Erythroblast (primary cell): ENCODE measurements at regions not wholly inside any gene's neighbourhood (a gene's known extent, or its start where the extent isn't known, plus 50 kb on each side); places are given as distances from the start of the nearest gene placed in this dataset.

Experiments
- DNase-seq, 2 experiments: peaks; one replicate each; lab custom pipeline; 2025; lab: John Stamatoyannopoulos, UW
- GATA1 ChIP-seq: IDR thresholded peaks from 2 replicates; pipeline ENCODE4 v1.6.1; 2011; ENCODE audit warnings: low read depth, mild to moderate bottlenecking, control low read depth, low read length, moderate library complexity
- POLR2A ChIP-seq: IDR thresholded peaks from 2 replicates; pipeline ENCODE4 v1.6.1; 2011; ENCODE audit warnings: mild to moderate bottlenecking, low read length

DNA sequence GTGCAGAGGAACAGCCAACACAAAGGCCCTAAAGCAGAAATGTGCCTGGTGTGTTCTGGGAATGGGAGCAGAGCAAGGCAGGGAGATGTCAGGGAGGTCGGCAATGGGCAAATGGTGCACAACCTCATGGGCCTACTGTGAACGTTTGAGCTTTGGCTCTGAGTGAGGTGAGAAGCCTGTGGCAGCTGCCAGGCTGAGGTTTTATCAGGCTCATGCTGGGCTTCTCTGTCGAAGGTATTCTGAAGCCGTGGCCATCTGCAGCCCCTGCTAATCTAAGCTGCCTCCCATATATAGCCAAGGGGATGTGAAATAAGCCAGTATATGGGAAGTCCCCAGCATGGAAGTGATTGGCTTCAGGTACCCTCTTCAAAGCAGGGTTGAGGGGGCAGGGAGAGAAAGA is 193.3 kb downstream of the SLC4A3 start:
- TF ChIP-seq POLR2A (no peak), GATA1 (no peak)
- no peak for DNase-seq

DNA sequence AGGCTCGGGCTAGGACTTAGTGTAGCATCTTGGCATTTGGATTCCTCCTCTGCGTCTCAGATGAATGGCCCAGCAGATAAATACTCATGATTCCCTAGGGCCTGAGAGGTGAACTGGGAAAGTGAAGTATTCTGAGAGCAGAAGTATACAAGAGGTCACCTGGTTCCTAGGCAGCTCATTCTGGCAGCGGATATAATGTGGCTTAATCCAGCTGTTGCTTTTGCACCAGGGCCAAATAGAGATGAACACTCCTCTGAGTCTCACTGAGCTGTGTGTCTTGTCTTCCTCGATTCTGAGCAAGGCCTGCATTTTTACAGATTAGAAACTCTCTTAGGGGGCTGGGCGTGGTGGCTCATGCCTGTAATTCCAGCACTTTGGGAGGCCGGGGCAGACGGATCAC is 196.1 kb downstream of the SLC4A3 start:
- no peak for DNase-seq
- no peak for TF ChIP-seq GATA1
- TF ChIP-seq POLR2A, result no peak

DNA sequence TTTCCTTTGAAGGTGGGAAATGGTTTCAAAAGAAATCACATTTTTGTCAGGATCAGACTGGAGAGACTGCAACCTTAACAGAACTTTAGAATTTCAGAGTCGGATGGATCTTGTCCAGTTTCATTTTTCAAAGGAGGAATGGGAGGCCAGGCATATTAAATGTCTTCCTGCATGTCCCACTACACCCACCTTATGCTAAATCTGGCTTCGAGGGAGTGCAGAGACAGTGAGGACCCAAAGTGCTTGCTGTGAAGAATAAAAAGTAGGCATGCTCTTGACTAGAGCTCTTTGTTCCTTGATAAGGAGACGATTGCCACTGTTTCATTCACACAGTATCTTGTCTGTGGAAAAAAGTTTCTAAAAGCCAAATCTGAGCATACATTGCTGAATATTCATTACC is 197.6 kb downstream of the SLC4A3 start:
- no peak for TF ChIP-seq GATA1
- DNase-seq, result no peak

DNA sequence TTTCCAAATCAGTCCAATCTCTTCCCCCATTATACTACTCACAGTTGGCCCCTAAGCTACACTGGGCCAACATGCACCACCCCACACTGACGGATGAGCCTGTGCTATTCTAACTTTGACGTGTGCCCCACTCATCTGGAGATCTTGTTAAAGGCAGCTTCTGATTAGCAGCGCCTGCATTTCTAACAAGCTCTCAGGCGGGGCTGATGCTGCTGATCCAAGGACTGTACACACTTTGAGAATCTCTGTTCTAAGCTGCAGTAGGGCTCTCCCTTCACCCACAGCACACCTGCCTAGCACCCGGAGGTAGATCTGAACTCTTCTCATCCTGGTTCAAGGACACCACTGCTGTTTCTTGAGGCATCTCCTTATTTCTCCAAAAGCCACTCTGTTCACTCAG is 200.7 kb downstream of the SLC4A3 start:
- no peak for TF ChIP-seq GATA1
- no peak for TF ChIP-seq POLR2A
- DNase-seq, result no peak

DNA sequence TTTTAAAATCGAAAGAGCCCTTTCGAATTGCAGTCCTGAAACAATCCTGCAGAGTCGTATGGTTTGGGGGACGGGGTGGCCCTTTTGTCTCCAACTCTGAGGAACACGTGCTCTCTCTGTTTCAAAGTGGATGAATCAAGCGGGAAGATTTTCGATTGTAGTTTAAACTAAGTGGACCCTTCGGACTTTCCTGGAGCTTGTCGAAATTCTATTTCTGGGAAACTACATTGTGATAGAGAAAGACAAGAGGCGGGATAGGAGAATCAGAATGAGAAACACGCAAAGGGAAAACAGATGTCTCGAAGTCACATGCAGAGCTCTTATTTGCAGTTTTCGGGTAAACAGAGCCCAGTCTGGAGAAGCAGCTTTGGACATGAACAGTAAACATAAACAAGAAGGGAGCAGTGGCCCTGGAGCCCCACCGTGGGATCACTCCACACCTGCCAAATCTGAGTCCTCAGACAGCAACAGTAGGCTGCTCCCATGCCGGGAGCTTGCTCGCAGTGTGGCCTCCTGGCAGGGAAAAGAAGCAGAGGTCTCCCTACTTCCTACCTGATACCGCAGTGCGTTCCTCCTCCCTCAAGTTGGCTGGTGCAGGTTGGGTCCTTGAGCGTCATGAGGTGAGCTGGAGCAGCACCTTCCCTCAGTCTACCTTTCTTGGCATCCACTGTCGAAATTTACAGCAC is 202.4 kb downstream of the SLC4A3 start:
- no peak for TF ChIP-seq POLR2A
- TF ChIP-seq GATA1, result no peak
- no peak for DNase-seq

DNA sequence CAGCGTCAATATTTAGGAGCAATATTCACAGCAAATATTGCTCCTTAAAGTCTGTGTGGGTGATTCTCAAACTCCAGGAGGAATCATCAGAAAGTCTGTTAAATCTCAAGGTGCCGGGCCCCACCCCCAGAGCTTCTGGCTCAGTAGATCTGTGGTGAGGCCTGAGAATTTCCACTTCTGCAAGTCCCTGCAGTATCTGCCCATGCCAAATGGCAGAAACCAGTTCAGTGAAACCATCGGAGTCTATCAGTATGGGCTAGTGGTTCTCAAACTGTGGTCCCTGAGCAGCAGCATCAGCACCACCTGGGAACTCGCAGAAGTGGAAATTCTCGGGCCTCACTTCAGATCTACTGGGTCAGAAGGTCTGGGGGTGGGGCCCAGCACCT is 202.9 kb downstream of the SLC4A3 start:
- TF ChIP-seq POLR2A, result no peak
- no peak for TF ChIP-seq GATA1
- no peak for DNase-seq

DNA sequence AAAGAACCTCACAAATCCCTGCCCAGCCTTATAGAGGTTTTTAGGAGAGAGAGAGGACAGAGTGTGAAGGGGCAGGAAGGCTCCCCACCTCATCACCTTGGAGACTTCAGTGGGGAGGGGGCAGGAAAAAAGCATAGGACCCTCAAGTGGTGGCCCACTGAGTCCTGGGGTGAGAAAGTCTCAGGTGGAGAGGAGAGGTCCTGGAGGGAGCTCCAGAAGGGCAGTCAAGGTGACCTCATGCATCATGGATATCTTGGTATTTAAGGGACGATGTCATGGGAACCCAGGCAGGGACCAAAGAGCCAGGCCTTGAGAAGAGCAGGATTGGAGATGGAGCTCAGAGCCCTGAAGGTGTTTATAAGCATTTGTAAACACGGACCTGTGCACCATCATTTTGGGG is 204.5 kb downstream of the SLC4A3 start:
- TF ChIP-seq POLR2A (no peak), GATA1 (no peak)
- DNase-seq, result no peak

DNA sequence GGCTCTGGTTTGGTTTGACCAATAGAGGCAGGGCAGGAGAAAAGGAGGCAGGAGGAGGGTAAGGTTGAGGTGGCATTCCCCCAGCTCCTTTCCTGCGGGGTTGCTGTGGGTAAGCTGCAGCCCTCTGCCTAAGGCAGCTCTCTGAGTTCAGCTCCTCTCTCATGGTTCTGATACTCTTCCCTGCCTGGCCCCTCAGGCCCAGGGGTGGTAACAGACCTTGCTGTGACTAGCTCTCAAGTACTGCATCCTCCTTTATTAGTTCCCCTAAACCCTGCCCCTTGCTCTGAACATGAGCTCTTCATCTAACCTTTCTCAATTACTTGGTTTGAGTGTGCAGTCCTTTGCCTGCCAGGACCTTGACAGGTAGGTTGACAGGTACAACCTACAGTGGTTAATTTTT is 205.5 kb downstream of the SLC4A3 start:
- TF ChIP-seq POLR2A (no peak), GATA1 (no peak)
- DNase-seq, result no peak

DNA sequence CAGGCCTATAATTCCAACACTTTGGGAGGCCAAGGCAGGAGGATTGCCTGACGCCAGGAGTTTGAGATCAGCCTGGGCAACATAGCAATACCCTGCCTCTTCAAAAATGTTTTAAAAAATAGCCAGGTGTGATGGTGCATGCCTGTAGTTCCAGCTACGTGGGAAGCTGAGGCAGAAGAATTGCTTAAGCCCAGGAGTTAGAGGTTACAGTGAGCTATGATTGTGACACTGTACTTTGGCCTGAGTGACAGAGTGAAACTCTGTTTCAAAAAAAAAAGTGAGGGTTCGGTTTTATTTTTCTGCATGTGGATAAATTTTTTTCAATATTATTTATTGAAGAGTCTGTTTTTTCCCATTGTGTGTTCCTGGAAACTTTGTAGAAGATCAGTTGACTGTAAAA is 208.1 kb downstream of the SLC4A3 start:
- TF ChIP-seq POLR2A (no peak), GATA1 (no peak)
- no peak for DNase-seq

DNA sequence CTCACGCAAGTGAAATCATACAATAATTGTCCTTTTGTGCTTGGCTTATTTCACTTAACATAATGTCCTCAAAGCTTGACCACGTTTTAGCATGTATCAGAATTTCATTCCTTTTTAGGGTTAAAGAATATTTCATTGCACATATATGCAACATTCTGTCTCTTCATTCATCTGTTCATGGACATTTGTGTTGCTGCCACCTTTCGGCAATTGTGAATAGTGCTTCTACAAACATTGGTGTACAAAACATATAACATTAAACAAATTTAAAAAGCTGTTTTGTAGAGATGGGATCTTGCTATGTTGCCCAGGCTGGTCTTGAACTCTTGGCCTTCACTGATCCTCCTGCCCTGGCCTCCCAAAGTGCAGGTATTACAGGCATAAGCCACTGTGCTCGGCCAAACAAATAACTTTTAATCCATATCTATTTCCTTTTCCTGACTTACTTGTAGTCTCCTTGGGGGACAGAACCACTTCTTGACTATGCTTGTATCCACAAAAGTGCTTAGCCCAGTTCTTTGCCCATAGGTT is 209.3 kb downstream of the SLC4A3 start:
- peak in 1 of 2 experiments; percentile 7 for DNase-seq
- TF ChIP-seq POLR2A (no peak), GATA1 (no peak)

DNA sequence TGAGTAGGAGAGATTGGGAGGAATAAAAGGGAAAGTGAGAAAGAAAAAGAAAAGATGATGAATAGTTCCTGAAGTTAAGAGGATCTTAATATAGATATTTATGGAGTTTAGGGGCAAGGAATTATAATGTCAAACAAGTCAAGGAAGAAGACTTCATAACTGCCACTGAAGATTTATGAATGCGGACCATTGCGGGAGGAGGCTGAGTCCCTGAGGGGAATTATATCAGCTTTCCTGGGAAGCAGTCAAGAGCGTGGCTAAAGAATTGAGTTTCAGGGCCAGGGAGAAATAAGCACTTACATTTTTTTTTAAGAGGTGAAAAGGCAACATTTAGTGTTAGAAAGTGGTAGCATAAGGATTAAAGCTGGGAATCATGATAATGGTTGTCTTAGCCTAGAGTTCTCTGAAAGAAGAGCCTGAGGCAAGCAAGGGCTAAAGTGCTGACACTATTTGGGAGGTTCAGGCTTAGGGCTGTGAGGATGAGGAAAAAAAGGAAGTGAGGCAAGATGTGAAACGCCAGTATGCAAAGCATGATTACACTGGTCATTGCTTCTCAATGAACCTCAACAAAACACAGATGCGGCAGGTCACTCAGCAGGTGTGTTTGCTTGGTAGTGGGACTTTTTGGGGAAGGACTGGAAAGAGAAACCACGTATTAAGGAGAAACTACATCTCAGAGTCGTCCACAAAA is 217.1 kb downstream of the SLC4A3 start:
- DNase-seq, result no peak
- no peak for TF ChIP-seq GATA1
- TF ChIP-seq POLR2A, result no peak

DNA sequence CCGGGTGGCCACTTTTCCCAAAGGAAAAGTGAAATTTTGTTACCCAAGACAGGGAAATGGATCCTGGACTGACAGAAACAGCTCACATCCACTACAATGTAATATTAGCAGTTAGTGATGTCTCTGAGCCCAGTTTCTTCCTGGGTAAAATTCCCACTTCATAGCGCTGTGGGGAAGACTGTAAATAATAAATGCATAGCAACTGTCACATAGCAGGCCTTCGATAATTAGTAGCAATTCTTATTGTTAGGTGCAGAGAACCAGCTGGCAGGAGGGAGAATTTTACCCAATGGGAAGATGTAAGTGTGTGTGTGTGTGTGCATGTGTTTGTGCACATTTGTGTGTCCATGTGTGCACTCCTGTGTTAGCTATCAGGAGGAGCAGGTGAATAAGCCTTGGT is 221.5 kb downstream of the SLC4A3 start:
- no peak for TF ChIP-seq POLR2A
- TF ChIP-seq GATA1, result no peak
- DNase-seq, result no peak

DNA sequence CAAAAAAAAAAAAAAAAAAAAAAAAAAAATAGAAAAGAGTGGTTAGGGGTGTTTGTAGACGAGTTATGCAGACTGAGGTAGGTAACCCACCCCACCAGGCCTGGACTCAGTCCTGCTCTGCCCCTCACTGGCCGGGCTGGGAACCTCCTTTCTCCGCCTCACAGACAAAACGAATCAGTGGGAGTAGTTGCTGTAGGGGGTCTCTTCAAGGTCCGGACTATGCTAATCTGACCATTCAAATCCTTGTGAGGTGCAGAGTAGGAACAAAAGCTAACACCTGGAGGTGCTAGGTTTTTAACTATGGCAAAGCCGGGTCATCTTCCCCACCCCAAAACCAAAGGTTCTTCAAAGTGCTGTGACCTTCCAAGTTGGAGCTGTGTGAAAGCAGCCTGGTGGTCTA is 223.7 kb downstream of the SLC4A3 start:
- no peak for TF ChIP-seq GATA1
- TF ChIP-seq POLR2A, result no peak

DNA sequence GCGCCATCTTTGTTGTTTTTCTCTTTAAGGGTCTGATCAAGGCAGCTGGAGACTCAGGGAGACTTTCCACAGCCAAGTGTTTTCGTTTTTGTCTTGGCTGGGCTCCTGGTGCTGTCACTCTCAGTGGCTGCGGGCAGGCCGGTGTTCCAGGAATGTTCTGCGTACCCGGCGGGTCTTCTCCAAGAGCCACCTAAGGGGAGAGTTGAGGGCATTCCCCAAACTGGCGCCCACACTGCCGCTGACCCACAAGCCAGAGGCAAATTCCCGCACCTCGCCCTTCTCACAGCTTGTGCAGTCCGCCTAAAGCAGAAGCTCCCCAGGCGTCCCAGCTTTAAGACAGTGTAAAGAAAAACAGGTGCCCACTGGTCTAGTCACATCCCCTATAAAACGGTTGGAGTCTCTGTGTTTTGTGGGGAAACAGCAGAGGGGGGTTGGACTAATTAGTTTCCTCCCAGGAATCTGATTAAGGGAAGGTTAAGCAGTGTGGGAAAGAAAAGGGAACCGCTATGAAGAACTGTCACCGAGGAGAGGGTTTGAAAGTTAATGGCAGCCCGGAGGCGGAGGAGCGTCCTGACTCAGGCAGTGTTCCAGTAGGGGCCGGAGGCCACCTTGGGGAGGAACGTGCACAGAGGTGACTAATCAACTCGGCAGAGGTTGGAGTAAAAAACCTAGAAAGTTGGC is 224.5 kb downstream of the SLC4A3 start:
- TF ChIP-seq POLR2A, result no peak
- TF ChIP-seq GATA1, result no peak
- no peak for DNase-seq

More for the DNA sequence above, 223.7 kb downstream of the SLC4A3 start:
- DNase-seq, result no peak

DNA sequence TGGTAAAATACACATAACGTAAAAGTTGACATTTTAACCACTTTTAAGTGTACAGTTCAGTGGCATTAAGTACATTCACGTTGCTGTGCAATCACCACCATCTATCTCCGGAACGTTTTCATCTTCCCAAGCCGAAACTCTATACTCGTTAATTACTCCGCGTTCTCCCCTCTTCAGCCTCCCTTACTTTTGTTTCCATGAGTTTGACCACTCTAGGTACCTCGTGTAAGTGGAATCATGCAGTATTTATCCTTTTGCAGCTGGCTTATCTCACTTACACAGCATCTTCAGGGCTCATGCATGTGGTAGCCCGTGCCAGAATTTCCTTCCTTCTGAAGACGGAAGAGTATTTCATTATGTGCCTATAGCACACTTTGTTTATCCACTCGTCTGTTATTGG is 225.2 kb downstream of the SLC4A3 start:
- no peak for DNase-seq
- TF ChIP-seq GATA1, result no peak
- TF ChIP-seq POLR2A, result no peak

DNA sequence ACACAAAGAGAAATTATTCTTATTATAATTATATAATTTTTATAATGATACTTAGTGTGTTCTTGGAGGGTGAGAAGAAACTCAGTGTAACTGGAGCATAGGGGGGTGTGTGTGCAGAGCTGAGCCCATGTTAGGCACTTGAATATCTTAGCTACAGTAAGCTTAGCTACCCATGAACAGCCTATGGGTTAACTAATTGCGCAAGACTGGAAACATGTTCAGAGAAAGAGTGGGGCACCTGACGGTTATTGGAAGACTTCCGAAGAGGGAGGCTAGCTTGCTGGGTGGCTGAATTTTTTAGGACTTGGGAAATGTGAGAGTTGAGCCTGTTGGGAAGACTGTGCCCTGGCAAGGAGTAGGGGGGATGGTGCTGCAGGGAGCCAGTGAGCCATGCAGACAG is 229.2 kb downstream of the SLC4A3 start:
- DNase-seq, result no peak
- TF ChIP-seq GATA1 (no peak), POLR2A (no peak)
